Breast epithelium (tissue), 3 donors: ENCODE measurements at regions not wholly inside any gene's neighbourhood (a gene's known extent, or its start where the extent isn't known, plus 50 kb on each side); places are given as distances from the start of the nearest gene placed in this dataset.

Source experiments
- POLR2A ChIP-seq: fragments of 450-650 bp; IDR thresholded peaks from one replicate; pipeline ENCODE4 v1.6.1; 2016; ENCODE audit warnings: antibody characterized with exemption, mild to moderate bottlenecking, moderate library complexity
- TF ChIP-seq, protein P1 (sequence below), 3 donors: fragments of 450-650 bp; IDR thresholded peaks; one replicate each; pipeline ENCODE4 v1.5.1; 2016 to 2017; ENCODE audit warnings: antibody characterized with exemption in 3 of 3, mild to moderate bottlenecking in 3 of 3, moderate library complexity in 3 of 3

DNA sequence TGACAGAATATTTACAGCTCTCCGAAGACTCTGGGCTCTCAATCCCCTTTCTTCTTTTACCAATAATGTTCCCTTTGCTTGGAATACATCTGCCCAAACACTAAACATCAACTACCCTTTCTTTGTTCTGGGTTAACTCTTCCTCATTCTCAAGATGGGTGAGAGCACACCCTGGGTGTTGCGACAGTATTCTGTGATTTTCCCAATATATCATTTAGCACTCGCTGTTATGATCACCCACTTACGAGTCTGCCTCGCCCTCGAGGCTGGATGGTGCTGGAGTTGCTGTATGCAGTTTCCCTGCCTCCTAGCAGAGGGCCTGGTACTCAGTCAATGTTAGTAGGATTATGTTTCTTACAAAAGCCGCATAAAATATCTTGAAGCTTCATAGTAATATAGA, 93.2 kb downstream of the SOCS6 start:
- TF ChIP-seq POLR2A: no peak
- TF ChIP-seq, protein P1, sequence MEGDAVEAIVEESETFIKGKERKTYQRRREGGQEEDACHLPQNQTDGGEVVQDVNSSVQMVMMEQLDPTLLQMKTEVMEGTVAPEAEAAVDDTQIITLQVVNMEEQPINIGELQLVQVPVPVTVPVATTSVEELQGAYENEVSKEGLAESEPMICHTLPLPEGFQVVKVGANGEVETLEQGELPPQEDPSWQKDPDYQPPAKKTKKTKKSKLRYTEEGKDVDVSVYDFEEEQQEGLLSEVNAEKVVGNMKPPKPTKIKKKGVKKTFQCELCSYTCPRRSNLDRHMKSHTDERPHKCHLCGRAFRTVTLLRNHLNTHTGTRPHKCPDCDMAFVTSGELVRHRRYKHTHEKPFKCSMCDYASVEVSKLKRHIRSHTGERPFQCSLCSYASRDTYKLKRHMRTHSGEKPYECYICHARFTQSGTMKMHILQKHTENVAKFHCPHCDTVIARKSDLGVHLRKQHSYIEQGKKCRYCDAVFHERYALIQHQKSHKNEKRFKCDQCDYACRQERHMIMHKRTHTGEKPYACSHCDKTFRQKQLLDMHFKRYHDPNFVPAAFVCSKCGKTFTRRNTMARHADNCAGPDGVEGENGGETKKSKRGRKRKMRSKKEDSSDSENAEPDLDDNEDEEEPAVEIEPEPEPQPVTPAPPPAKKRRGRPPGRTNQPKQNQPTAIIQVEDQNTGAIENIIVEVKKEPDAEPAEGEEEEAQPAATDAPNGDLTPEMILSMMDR (IDR thresholded peaks at IDR 0.05): no peak
